ENCODE measurements at regions not wholly inside any gene's neighbourhood (a gene's known extent, or its start where the extent isn't known, plus 50 kb on each side); places are given as distances from the start of the nearest gene placed in this dataset.

GRCh38 chr5:8247049-8247899 lies 378.3 kb downstream of the MTRR start:
- DNase-seq = no peak

- DNase-seq = no peak
Observed at GRCh38 chr5:8253376-8253775, 384.4 kb downstream of the MTRR start.

- no peak for DNase-seq
Observed at GRCh38 chr5:8254674-8255073, 385.7 kb downstream of the MTRR start.

- no peak for DNase-seq
Observed at GRCh38 chr5:8258801-8259200, 389.9 kb downstream of the MTRR start.

GRCh38 chr5:8270246-8270645 lies 401.3 kb downstream of the MTRR start:
- DNase-seq = no peak

- DNase-seq = no peak
Observed at GRCh38 chr5:8280711-8281363, 411.9 kb downstream of the MTRR start.

- no peak for DNase-seq
Observed at GRCh38 chr5:8288334-8288733, 419.4 kb downstream of the MTRR start.

- no peak for DNase-seq
Observed at GRCh38 chr5:8288897-8289516, 420.1 kb downstream of the MTRR start.

- DNase-seq = no peak
Observed at GRCh38 chr5:8289779-8290178, 420.8 kb downstream of the MTRR start.

GRCh38 chr5:8290721-8291120 lies 421.8 kb downstream of the MTRR start:
- no peak for DNase-seq

GRCh38 chr5:8291641-8292040 lies 422.7 kb downstream of the MTRR start:
- no peak for DNase-seq

GRCh38 chr5:8295141-8295540 lies 426.2 kb downstream of the MTRR start:
- no peak for DNase-seq

- DNase-seq = no peak
Observed at GRCh38 chr5:8299716-8300115, 430.8 kb downstream of the MTRR start.

- no peak for DNase-seq
Observed at GRCh38 chr5:8304341-8304740, 435.4 kb downstream of the MTRR start.

- DNase-seq = no peak
Observed at GRCh38 chr5:8306288-8306896, 437.4 kb downstream of the MTRR start.

GRCh38 chr5:8314965-8315364 lies 446.0 kb downstream of the MTRR start:
- DNase-seq = no peak

GRCh38 chr5:8316608-8317280 lies 447.8 kb downstream of the MTRR start:
- DNase-seq = peak; percentile 47

- no peak for DNase-seq
Observed at GRCh38 chr5:8317335-8317734, 448.4 kb downstream of the MTRR start.

- peak; percentile 16 for DNase-seq
Observed at GRCh38 chr5:8320244-8320643, 451.3 kb downstream of the MTRR start.

- no peak for DNase-seq
Observed at GRCh38 chr5:8321272-8321671, 452.3 kb downstream of the MTRR start.

GRCh38 chr5:8322484-8322883 lies 453.5 kb downstream of the MTRR start:
- DNase-seq = no peak

- DNase-seq = no peak
Observed at GRCh38 chr5:8327016-8327415, 458.1 kb downstream of the MTRR start.

- no peak for DNase-seq
Observed at GRCh38 chr5:8329773-8330172, 460.8 kb downstream of the MTRR start.
